ENCODE measurements at regions not wholly inside any gene's neighbourhood (a gene's known extent, or its start where the extent isn't known, plus 50 kb on each side); places are given as distances from the start of the nearest gene placed in this dataset. TPM values are rescaled to one million over a fixed set of nuclear protein-coding genes. Genes with fewer than 3 reads are reported as not detected.

Small RNAs in the stretch of these regions (small RNA-seq; reads per million reads assigned to genes)
- gene AL161932.1 (not detected), gene RNU7-22P (not detected)

All from K562 (cell line).